Body of pancreas (tissue), 4 donors: ENCODE measurements at regions not wholly inside any gene's neighbourhood (a gene's known extent, or its start where the extent isn't known, plus 50 kb on each side); places are given as distances from the start of the nearest gene placed in this dataset.

Experiments used
- ATAC-seq: fragments of 150-250 bp; one replicate; pipeline ENCODE4 v1.9.1; 2016
- DNase-seq, 4 donors: peaks; one replicate each; pipeline ENCODE4 v3.0.0-alpha.2; 2019
- H3K27ac ChIP-seq, 4 donors: fragments of 200-600 bp; sonication (generic); 1 replicate in 3 of 4; 2 replicates in 1 of 4; pipeline versions ENCODE4 v1.5.1 to v1.6.1; 2016 to 2019; ENCODE audit warnings: mild to moderate bottlenecking in 1 of 4, mixed read lengths in 1 of 4, moderate library complexity in 1 of 4
- H3K27me3 ChIP-seq, 2 donors: fragments of 200-600 bp; sonication (generic); one replicate each; pipeline ENCODE4 v1.6.0; 2016; ENCODE audit warnings: mild to moderate bottlenecking in 1 of 2
- H3K36me3 ChIP-seq, 2 donors: fragments of 200-600 bp; sonication (generic); replicated peaks in 1 of 2; 2 replicates each; pipeline ENCODE4 v1.5.1; 2016; ENCODE audit warnings: low read depth in 2 of 2; ENCODE audit not compliant: insufficient read depth in 1 of 2
- H3K4me1 ChIP-seq: fragments of 200-600 bp; sonication (generic); one replicate; pipeline ENCODE4 v1.6.0; 2016
- H3K4me3 ChIP-seq, 2 donors: fragments of 200-600 bp; sonication (generic); 1 replicate in 1 of 2; 2 replicates in 1 of 2; pipeline ENCODE4 v1.5.1; 2016 to 2019
- H3K9me3 ChIP-seq, 3 donors: fragments of 200-600 bp; sonication (generic); 1 replicate in 2 of 3; 2 replicates in 1 of 3; pipeline ENCODE4 v1.5.1; 2016
- POLR2A ChIP-seq, 3 donors: fragments of 450-650 bp; IDR thresholded peaks; one replicate each; pipeline ENCODE4 v1.6.1; 2016; ENCODE audit warnings: antibody characterized with exemption in 3 of 3, mild to moderate bottlenecking in 2 of 3
- WGBS, 2 donors: methylation state at CpG; one replicate each; pipeline ENCODE4 v1.1.5; 2017; 5-methylcytosine and 5-hydroxymethylcytosine counted together
- intact Hi-C: fragments of 100-400 bp; cut with DNase I; formaldehyde crosslinking; loops from one replicate; pipeline ENCODE4 v1.15.1; 2023
- TF ChIP-seq, protein P1 (sequence below), 7 experiments: fragments of 450-650 bp in 4 of 7; fragments of 200-600 bp in 3 of 7; sonication (generic) in 3 of 7; IDR thresholded peaks; one replicate each; pipeline ENCODE4 v1.5.1; 2016 to 2019; ENCODE audit warnings: antibody characterized with exemption in 7 of 7

DNA sequence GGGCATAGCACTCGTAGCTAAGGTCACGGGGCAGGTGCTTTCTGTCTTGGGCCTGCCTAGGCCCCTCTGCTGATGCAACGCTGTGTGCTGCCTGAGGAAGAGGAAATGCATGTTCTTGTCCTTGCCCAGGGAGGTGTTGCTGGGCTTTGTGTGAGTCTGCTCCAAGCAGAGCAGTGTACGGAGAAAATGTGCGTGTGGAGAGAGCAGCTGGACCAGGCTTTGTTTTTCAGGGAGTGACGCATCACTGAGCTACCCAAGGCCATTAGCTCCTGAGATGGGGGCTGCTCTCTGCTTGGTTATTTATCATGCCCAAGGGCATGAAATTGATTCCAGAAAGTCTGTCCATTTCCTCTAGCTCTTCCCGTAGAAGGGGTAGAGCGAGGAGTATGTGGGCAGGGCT is 82.9 kb upstream of the THY1 start:
- H3K27me3 ChIP-seq = no peaks in the 10 kb centered on the region
- no peak for TF ChIP-seq POLR2A (IDR thresholded peaks at IDR 0.05)
- TF ChIP-seq, protein P1, sequence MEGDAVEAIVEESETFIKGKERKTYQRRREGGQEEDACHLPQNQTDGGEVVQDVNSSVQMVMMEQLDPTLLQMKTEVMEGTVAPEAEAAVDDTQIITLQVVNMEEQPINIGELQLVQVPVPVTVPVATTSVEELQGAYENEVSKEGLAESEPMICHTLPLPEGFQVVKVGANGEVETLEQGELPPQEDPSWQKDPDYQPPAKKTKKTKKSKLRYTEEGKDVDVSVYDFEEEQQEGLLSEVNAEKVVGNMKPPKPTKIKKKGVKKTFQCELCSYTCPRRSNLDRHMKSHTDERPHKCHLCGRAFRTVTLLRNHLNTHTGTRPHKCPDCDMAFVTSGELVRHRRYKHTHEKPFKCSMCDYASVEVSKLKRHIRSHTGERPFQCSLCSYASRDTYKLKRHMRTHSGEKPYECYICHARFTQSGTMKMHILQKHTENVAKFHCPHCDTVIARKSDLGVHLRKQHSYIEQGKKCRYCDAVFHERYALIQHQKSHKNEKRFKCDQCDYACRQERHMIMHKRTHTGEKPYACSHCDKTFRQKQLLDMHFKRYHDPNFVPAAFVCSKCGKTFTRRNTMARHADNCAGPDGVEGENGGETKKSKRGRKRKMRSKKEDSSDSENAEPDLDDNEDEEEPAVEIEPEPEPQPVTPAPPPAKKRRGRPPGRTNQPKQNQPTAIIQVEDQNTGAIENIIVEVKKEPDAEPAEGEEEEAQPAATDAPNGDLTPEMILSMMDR (IDR thresholded peaks at IDR 0.05) = no peak
- 67 to 71% methylated on average over 6 to 8 of the region's 8 CpGs for WGBS, 2 donors
- no peaks in the 10 kb centered on the region for H3K9me3 ChIP-seq
- no peak overlapping the region for H3K4me3 ChIP-seq
- intact Hi-C loops = no loop called here
- DNase-seq (no peak), ATAC-seq (no peak)
- H3K4me1 ChIP-seq = no peaks in the 10 kb centered on the region
- H3K36me3 ChIP-seq = no peaks in the 10 kb centered on the region
- H3K27ac ChIP-seq = no peak overlapping the region

DNA sequence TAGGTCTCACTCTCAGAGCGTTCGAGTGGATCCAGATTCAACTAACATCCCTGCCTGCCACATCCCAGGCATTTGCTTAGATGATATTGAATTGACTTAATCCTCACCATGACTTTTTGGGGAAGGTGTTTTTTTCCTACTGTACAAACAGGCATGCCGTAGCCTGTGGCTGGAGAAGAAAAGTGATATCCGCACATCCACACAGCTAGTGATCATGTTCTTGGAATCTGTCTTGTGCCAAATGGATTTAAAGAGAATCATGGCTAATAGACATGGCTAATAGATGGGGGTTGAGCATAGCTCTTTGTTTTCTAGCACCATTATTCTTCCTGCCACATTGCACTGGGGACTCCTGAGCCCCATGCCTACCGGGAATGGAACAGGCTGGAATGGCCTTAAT is 82.1 kb upstream of the THY1 start:
- intact Hi-C loops = no loop called here
- H3K9me3 ChIP-seq = no peaks in the 10 kb centered on the region
- H3K27me3 ChIP-seq = no peaks in the 10 kb centered on the region
- H3K36me3 ChIP-seq = no peaks in the 10 kb centered on the region
- no peaks in the 10 kb centered on the region for H3K4me1 ChIP-seq
- WGBS, 2 donors = 84 to 90% methylated on average over 5 of the region's 5 CpGs
- no peak for TF ChIP-seq POLR2A (IDR thresholded peaks at IDR 0.05)
- TF ChIP-seq, protein P1 (IDR thresholded peaks at IDR 0.05) = no peak
- no peak for DNase-seq
- no peak overlapping the region for H3K27ac ChIP-seq
- H3K4me3 ChIP-seq = no peak overlapping the region
- no peak for ATAC-seq

DNA sequence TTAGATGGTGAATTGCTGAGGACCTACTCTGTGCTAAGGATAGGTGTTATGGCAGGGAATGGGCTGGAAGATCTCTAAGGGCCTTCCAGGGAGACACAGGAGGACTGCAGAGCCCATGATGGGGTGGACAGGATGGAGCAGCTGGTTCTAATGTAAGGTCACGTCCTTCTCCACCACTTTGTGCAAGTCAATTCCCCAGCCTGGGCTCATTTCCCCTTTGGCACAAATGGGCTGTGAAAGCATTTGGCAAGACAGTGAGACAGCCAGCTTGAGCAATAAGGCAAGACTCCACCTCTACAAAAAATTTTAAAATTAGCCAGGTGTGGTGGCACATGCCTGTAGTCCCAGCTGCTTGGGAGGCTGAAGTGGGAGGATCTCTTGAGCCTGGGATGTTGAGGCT is 81.4 kb upstream of the THY1 start:
- H3K4me3 ChIP-seq = no peak overlapping the region
- no peak for TF ChIP-seq POLR2A (IDR thresholded peaks at IDR 0.05)
- no peaks in the 10 kb centered on the region for H3K27me3 ChIP-seq
- WGBS, 2 donors = 77 to 91% methylated on average over 1 of the region's 1 CpG
- no peak overlapping the region for H3K27ac ChIP-seq
- no peaks in the 10 kb centered on the region for H3K4me1 ChIP-seq
- DNase-seq = no peak
- no peaks in the 10 kb centered on the region for H3K9me3 ChIP-seq
- ATAC-seq = no peak
- H3K36me3 ChIP-seq = no peaks in the 10 kb centered on the region
- intact Hi-C loops = no loop called here

DNA sequence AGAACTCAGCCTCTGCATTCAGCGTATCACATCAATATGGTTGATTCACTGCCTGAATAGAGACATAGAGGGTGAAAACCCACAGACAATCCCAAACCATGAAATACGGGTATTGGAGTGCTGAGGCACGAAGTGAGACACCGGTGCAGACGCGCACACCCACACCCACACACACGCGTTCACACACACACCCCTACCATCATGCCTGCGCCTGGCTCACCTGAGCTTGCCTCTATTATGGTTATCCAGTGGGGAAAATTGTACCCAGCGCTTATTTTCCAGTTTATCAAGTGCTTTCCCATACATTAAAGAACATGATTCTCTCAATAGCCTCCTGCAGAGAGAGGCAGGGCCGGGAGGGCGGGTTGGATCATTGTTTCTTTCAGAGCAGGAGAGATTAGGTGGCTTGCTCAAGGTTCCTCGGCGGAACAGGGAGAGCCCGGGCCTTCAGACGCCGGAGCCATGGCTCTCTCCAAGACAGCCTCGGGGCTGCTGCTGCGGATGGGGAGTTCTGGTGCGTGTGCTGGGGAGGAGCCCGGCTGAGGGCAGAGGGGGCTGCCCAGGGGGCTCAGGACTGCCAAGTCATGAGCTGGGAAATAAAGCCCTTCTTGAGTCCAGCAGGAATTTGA is 78.9 kb upstream of the THY1 start:
- Histone ChIP-seq H3K4me3 (no peak overlapping the region), H3K9me3 (no peaks in the 10 kb centered on the region), H3K27me3 (no peaks in the 10 kb centered on the region), H3K27ac (no peak overlapping the region), H3K4me1 (no peaks in the 10 kb centered on the region), H3K36me3 (no peaks in the 10 kb centered on the region)
- DNase-seq (no peak), ATAC-seq (no peak)
- intact Hi-C loops = no loop called here
- TF ChIP-seq, protein P1 (IDR thresholded peaks at IDR 0.05) = no peak
- TF ChIP-seq POLR2A (IDR thresholded peaks at IDR 0.05) = no peak
- 57 to 59% methylated on average over 21 of the region's 21 CpGs for WGBS, 2 donors

DNA sequence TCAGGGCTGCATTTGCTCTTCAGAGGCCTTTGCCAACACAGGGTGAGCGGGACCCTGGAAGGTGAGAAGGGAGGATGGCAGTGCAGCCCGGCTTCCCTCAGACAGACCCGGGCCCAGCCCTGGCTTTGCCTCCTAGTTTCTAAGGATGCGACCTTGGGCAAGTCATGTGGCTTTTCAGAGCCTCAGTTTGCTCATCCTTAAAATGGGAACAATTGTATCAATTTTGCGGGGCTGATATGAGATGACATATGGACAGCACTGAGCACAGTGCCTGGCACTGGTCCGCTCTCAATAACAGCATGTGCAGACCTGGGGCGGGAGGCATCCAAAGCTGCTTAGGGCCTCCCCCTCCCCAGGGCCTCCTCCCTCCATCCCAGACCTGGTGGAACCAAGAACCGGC is 74.7 kb upstream of the THY1 start:
- ATAC-seq (no peak), DNase-seq (no peak)
- TF ChIP-seq, protein P1 (IDR thresholded peaks at IDR 0.05) = no peak
- TF ChIP-seq POLR2A (IDR thresholded peaks at IDR 0.05) = no peak
- WGBS, 2 donors = 69% methylated on average over 4 to 8 of the region's 8 CpGs
- Histone ChIP-seq H3K27ac (no peak overlapping the region), H3K4me1 (no peaks in the 10 kb centered on the region), H3K36me3 (no peaks in the 10 kb centered on the region), H3K9me3 (no peaks in the 10 kb centered on the region), H3K4me3 (no peak overlapping the region), H3K27me3 (no peaks in the 10 kb centered on the region)
- intact Hi-C loops = no loop called here
